SKM-1 (cell line): ENCODE measurements at regions not wholly inside any gene's neighbourhood (a gene's known extent, or its start where the extent isn't known, plus 50 kb on each side); places are given as distances from the start of the nearest gene placed in this dataset.
A peak's percentile ranks its signal among the peaks of the same experiment; 100 is the strongest.

ENCODE experiments used
- DNase-seq: peaks from one replicate; lab custom pipeline; 2025; ENCODE audit not compliant: unreplicated experiment; lab: John Stamatoyannopoulos, UW

DNA sequence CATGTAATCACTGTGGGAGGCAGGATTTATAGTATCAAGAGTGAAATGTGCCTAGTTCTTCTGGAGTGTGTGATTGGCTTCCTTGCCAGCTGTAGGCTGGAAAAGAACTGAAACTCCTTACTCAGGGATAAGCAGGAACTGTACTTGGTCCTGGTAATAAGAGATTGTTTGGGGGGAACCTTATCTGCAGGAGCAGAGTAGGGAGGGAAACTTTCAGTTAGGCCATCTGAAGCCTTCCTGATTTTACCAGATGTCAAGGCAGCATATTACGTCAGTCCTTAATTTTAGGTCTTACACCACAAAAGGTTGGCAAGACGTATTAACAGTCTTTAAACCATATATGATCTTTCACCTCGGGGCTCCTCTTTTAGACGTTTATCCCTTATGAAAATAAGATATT lies 231.5 kb upstream of the FMR1 start:
- DNase-seq, result no peak

DNA sequence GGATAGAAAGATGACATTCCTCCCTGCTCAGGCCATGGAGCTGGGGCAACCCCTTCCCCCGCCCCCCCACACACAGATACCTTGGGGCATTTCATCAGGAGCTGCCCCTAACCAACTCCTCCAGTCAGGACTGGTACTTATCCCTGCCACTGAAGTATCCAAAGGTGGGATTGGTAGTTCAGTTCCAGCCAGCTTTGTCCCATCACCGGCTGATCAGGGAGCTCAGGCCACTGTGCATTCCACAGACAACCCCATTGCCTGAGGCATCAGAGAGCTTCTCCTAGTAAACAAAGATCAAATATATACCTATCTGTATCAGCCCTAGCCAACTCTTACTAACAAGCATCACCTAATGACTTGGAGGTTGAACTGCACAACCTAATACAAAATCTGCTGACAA lies 218.2 kb upstream of the FMR1 start:
- DNase-seq, result no peak

DNA sequence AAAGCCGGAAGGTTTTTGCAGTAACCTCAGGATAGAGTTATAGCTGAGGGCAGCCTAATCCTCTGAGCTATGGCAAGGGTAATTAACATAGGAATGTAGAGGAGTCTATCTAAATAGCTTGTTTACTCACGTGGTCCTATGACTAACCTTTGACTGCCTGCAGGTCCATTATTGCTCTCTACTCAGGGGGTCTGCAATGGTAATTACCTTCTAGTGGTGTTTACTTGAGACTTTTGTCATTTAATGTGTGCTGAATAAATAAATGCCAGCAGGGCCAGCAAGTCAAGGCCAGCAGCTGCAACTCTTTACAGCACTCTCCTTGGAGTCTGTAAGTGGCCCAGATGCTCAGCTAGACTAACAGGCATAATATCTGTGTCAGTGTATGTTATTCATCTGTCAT lies 212.7 kb upstream of the FMR1 start:
- no peak for DNase-seq

DNA sequence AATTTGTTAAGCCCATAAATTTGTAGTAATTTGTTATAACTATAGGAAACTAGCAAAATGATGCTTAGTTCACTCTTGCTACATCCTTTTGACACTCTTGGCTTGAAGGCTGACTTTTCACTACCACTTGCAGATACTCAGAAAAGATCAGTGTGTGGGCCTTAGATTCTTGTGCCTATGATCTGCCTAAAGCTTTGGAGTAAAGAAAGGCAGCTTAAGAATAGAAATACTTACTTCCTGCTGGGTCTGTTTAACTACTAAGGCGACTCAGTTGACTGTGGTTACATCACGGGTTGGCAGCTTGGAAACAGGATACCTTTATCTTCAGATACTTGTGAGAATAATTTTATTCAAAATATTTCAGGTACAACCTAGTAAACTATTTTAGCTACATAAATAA lies 201.4 kb upstream of the FMR1 start:
- DNase-seq, result no peak

DNA sequence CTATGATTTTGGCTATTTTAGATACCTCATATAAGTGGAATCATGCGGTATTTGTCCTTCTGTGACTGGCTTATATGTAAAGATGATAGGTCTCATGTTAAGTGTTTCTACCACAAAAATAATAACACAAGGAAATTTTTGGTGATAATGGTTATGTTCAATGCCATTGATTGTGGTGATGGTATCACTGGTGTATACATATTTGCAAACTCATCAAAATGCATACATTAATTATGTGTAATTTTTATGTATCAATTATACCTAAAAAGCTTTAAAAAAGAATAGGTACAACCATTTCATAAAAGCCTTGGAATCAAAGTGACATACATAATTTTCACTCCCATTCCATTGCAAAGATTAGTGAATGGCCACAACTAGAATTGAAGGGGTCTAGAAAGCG lies 178.3 kb upstream of the FMR1 start:
- DNase-seq, result no peak

DNA sequence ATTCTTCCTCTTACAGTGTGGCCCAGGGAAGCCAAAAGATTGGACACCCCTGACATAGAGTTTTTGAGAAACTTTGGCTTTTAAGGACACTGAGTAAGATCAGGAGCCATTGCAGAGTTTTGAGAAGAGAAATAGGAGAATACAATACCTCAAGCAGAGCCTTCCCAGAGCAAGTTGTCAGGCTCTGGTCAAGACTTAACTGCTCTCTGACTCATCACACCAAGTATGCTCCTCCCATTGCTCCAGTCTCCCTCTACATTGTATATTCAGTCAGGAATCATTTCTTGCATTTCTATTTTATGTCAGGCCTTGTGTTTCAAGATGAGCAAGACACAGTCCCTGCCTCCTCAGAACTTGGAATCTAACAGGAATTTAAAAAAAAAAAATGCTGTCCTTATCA lies 176.4 kb upstream of the FMR1 start:
- no peak for DNase-seq

DNA sequence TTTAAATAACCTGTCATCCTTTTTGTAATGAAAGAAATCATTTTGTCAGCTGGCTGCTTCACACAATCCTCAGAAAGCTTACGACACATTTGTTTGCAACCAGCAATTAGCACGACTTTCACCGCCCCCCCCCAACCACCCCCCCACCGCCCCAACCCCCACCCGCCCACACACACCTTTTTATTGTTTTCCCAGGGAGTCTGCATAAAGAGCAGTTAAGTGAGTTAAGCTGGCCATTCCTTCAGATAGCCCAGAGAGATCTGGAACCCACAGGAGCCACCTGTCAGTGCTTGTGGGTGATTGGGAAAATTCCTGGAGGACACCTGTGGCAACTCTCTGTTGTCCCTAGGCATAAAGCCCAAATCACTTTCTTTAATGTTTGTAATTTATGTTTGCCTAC lies 175.7 kb upstream of the FMR1 start:
- no peak for DNase-seq

DNA sequence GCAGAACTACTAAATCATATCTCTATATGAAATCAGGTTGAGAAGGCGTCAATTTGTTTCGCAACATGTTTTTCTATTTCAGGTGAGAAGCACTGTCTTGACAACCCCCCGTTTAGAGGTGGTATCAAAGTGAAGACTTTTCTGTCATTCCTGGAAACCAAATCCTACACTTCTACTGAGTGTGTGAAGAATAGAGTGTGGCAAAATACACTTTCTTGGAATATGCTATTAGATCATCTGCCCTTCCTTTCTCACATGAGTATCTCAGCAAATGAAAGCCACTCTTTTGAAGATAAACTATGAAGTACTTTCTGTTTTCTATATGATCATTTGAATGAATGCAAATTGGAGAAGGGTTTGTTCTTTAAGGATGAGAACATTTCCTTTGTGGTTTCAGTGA lies 174.0 kb upstream of the FMR1 start:
- no peak for DNase-seq

DNA sequence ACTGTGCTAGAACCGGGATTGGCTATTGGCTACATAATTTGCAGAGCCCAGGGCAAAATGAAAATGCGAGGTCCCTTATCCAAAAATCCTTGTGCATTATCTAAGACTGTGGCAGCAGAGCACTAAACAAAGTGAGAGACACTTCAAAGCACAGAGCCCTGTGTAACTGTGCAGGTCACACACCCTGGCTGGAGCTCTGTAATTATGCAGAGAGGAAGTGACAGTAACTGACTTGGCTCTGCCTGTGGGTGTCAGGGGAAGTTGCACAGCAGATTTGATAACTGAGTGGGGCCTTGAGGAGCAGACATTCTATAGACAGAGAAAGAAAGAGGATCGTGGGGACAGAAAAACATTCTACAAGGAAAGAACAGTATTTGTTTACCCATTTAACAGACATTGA lies 173.5 kb upstream of the FMR1 start:
- peak; percentile 17 for DNase-seq

DNA sequence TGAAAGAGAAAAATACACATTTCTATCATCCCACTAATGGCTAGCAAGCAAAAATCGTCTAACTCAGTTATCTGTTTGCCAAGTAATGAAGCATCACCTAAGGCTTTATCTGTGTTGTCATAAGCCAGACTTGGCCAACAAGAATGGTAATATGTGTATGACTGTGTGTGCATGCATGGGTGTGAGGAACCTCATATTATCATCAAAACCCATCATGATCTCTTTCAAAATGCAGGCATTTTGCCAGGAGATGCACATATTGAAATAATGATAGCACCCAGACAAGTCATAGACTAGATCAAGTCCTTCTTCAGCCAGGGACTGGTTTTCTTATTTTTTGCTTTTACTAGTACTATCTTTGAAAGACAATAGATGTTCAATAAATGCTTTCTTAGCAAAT lies 172.5 kb upstream of the FMR1 start:
- DNase-seq, result no peak

DNA sequence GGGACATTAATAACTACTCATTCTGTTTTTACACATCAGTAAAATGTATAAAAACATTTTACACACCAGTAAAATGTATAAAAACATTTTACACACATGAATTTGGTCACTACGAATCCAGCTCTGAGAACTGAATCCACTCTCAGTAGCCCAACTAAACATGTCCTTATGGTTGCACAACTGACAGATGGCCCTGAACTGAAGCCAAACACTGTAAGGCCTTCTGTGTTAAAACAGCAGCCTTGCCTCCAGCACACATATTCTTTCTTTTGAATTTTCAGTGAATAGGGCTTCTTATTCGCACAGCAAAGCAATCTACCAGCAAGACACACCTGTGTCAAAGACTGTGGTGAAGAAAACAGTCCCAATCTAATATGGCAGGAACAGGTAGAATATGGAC lies 169.9 kb upstream of the FMR1 start:
- DNase-seq, result no peak

DNA sequence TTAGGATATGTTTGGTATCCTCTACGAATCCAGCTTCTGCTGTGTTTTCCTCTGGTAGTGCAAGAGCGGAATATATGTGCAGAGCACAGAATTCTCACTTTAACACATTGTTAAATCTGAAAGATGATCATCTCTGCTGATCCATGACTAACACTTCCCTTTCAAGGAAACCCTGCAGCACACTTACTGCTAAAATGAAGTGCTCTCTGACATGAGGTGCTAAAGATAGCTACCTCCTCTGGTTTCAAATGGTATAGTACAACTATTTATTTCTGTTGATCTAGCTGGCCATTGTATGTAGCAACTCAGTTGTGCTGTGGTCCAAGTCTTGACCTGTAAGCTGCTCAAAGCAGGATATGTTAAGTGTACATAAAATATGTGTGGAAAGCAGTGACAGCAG lies 162.4 kb upstream of the FMR1 start:
- DNase-seq, result no peak

DNA sequence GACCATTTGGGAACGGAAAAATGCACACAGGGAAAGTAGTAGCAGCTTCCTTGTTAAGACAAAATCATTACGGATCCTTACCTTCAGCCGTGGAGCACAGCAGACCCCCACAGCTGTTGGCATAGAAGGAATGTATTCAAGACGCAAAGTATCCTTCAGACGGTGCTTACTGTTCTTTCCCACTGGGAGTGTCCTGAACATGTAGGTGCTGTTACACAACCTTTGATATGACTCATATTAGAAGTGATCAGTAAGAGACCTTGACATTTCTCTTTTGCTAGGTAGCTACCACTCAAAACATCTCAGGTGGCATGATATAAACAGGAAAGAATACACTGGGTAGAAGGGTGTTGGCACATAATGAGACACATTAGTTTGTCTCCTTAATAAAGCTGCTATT lies 154.0 kb upstream of the FMR1 start:
- no peak for DNase-seq

DNA sequence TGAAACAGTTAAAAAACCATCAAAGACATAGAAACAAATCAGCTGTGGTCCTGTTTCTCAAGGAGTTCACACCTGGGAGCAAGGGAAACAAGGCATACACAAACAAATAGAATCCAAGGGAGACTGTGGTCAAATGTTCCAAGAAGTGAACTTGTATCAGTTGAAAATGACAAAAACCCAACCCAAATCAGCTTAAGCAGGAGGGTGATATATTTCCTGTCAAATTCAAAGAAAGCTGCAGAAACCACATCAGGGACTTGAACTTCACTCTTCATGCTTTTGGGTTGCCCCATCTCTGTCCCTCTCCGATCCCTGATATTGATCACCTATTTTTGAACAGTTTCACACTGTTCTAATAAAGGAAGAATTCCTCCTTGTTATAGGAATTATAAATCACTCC lies 148.6 kb upstream of the FMR1 start:
- no peak for DNase-seq

DNA sequence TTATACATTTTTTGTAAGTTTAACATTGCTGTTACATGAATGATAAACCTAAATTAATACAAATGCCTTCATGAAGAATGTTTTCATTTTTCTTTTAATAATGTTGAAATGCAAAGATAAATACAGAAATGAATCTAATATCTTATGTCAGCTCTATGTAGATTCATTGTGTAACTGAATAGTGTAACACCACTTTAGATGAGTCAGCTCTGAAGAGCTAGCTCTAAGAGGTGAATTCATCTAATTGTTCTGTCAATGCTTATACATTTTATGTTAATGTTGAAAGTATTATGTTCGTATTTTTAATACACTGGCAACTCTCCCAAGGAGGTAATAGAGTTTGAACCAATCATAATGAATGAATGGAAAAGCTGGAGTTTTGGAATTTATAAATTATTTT lies 146.9 kb upstream of the FMR1 start:
- DNase-seq, result no peak

DNA sequence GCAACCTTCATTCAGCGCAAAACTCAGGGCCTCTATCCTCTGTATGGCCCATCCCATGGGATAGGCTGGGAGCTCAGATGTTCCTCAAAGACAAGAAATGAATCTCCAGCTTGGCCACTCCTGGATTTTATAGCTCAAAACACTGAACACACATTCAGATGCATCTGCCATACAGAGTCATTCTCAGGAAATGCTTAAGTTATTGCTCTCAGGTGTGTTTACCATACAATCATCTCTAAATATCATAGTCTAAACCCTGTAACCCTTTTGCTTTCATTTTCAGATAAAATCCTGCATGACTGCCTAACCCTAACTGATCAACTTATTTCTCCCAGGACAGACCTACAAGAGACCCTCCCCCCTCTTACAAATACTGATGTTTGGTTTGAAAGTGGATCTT lies 140.9 kb upstream of the FMR1 start:
- DNase-seq, result no peak

DNA sequence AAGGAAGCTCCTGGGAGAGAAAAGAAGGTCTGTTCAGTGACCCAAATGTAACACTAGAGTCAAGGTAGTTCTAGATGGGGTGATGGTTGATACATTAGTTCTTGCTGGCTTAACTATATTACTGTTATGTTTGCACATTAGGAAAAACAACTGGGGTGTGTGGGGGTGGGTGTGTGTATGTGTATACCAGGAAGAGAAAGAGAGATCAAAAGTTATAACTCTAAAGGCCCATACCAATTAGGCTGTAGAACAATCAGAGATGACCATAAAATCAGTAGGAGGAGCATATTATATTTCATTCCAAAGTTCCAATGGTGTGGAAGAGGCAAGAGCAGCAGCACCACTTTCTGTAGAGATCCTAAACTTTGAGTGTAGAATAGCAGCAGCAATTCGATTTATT lies 134.7 kb upstream of the FMR1 start:
- no peak for DNase-seq

DNA sequence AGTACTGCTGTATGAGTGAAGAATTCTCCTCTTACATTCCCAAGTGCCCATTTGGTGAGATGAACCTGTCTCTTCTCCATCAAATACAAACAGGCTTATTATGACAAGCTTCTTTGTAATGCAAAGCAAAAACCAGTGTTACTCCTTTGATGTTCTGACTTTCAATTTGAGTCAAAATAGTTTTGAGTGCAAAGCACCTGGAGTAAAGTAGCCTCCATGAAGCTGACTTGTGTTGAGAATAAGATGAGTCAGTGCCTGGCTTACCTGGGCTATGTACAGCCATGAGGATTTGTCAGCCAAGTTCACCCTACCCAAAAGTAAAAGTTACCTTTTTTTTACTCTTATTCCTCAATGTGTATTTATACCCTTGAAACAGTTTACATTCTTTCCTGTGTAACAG lies 132.5 kb upstream of the FMR1 start:
- DNase-seq, result no peak

DNA sequence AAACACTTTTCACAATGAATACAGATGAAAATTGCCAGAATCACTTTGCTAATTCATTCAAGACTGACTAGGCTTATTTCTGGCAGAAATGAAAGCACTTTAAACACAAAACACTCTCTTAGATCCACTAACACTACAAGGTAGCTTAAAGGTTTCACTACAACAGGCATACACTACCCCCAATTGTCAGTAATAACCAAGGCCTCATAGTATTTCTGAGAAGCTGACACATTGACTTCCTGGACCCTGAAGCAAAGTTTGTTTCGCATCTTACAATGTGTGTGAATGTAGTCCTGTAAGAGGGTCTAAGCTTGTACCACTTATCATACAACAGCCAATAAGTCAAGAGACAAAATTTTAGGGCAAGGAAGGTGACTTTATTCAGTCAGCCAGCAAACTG lies 129.9 kb upstream of the FMR1 start:
- no peak for DNase-seq

DNA sequence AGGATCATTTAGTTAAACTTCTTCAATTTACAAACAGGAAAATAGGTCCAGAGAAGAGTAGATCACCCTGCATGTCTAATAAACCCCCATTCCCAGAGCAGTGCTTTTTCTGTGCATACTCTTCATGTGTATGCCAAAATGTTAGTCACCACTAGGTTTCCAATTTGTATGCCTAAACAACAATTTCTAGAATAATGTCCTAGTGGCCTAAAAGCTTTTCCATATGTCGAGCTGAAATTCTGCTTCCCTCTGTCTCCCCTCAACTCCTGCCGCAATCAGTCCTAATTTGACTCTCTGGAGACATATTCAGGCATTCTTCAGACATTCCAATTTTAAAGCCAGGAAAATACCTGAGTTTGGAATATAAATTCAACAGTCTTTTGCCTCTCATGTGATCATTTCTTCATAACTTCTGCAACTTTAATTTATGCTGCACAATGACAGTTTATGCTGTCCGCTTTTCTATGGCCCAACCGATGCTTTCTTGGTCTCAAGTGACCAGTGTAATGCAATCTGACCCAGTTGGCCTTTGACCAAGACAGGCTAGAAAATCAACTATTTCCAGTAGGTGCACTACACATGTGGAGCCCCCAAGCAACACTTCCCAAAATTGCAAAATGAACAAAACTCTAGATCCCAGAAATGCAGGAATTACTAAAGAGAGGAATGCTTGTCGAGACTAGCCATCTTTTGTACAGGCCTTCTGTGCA lies 122.9 kb upstream of the FMR1 start:
- no peak for DNase-seq

DNA sequence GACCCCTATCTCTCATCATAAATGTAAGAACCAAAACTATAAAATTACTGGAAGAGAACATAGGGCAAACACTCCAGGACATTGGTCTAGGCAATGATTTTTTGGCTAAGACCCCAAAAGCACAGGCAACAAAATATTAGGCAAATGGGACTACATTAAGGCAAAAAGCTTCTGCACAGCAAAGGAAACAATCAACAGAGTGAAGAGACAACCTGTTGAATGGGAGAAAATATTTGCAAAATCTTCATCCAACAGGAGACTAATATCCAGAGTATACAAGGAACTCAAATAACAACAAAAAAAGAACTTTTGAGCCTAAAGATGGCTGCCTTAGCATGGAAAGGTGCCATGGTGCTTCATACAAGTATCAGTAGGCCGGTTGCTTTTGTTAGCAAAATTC lies 111.1 kb upstream of the FMR1 start:
- no peak for DNase-seq

DNA sequence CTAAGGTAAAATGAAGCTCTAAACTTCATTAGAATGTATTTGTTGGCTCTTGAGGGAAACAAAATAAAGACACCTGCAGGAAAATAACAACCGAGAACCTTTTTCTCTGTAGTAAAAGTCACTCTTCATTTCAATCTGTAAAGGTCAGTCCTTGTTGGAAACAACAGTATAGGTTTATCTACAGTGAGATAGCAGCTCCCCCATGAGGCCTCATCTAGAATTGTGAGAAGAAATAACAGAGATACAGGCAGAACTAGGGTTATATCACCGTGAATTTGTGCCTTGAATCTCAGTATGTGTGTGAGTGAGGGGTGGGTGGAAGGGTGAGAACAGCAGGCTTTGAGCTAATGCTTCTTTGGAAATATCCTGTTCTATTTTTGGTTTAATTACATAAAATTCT lies 107.8 kb upstream of the FMR1 start:
- DNase-seq, result peak; percentile 11

DNA sequence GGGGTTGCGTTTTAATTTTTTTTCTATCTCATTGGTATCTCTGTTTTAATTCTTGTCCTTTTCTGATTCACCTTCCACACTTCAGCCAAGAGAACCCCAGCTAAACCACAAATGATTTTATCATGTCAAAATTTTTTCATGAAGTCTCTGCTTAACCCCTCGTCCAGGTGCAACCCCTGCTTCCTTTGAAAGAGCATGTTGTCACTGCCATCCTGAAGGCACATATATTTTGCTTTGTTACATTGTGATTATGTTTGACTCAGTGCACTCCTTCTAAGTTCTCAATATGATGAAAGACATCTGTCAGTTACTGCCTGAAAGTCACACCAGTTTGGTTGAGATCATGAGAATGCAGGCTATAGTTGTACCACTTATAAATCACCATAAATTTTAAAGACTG lies 99.9 kb upstream of the FMR1 start:
- no peak for DNase-seq

DNA sequence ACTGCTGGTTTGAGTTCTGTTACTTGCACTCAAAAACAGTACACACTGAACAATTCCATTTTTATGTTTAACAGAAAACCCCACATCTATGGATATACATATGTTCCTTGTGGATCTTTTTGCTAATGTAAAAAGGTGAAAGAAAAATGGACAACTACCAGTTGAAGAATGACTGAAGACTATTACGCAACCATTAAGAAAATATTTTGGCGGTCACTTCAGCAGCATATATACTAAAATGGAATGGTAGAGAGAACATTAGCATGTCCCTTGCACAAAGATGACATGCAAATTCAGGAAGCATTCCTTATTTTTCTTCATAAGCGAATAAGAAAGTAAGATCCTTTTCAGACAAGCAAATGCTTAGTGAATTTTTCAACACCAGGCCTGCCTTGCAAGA lies 84.6 kb upstream of the FMR1 start:
- no peak for DNase-seq
